DND-41 (cell line): ENCODE measurements at regions not wholly inside any gene's neighbourhood (a gene's known extent, or its start where the extent isn't known, plus 50 kb on each side); places are given as distances from the start of the nearest gene placed in this dataset.

Experiments used
- ATAC-seq: fragments of 200-7000 bp; cut with Tn5 transposase; 3 replicates; pipeline ENCODE4 v1.9.1; 2021; ENCODE audit warnings: low read depth; ENCODE audit not compliant: insufficient read depth
- DNase-seq: peaks from one replicate; pipeline ENCODE4 v3.0.0-alpha.2; 2020
- H2AFZ ChIP-seq: 2 replicates; pipeline ENCODE4 v1.6.0; 2012; ENCODE audit warnings: low read depth, low read length
- H3K27ac ChIP-seq: 2 replicates; pipeline ENCODE4 v1.5.1; 2012; ENCODE audit warnings: low read length, inconsistent platforms
- H3K27me3 ChIP-seq: fragments of 200-600 bp; sonication (generic); 2 replicates; pipeline ENCODE4 v1.6.0; 2012; ENCODE audit warnings: low read length, mild to moderate bottlenecking, inconsistent platforms; ENCODE audit not compliant: insufficient read depth, poor library complexity
- H3K36me3 ChIP-seq: 2 replicates; pipeline ENCODE4 v1.5.1; 2012; ENCODE audit warnings: low read length, inconsistent platforms; ENCODE audit not compliant: insufficient read depth
- H3K4me1 ChIP-seq: 2 replicates; pipeline ENCODE4 v1.5.1; 2012; ENCODE audit warnings: mild to moderate bottlenecking, low read length; ENCODE audit not compliant: insufficient read depth
- H3K4me2 ChIP-seq: 2 replicates; pipeline ENCODE4 v1.6.0; 2012; ENCODE audit warnings: mild to moderate bottlenecking, moderate library complexity, low read length, inconsistent platforms; ENCODE audit not compliant: insufficient read depth
- H3K4me3 ChIP-seq, 2 experiments: fragments of 200-600 bp in 1 of 2; shearing (Covaris generic) in 1 of 2; 2 replicates each; pipeline ENCODE4 v1.5.1; 2012 to 2016; ENCODE audit warnings: inconsistent platforms in 2 of 2, low read length in 2 of 2, mild to moderate bottlenecking in 2 of 2, low read depth in 1 of 2, moderate library complexity in 1 of 2
- H3K79me2 ChIP-seq: 2 replicates; pipeline ENCODE4 v1.6.0; 2012; ENCODE audit warnings: low read length, inconsistent platforms; ENCODE audit not compliant: insufficient read depth
- H3K9ac ChIP-seq: 2 replicates; pipeline ENCODE4 v1.6.0; 2012; ENCODE audit warnings: low read depth, mild to moderate bottlenecking, inconsistent platforms, low read length, moderate library complexity
- H3K9me3 ChIP-seq: 2 replicates; pipeline ENCODE4 v1.5.1; 2012; ENCODE audit warnings: low read length, moderate library complexity, mild to moderate bottlenecking, inconsistent platforms; ENCODE audit not compliant: insufficient read depth, severe bottlenecking
- H4K20me1 ChIP-seq: 2 replicates; pipeline ENCODE4 v1.6.0; 2012; ENCODE audit warnings: low read length; ENCODE audit not compliant: insufficient read depth
- EZH2 ChIP-seq: IDR thresholded peaks from 3 replicates; pipeline ENCODE4 v1.6.1; 2012; ENCODE audit warnings: borderline replicate concordance, low read depth, mild to moderate bottlenecking, moderate library complexity, low read length, inconsistent platforms; ENCODE audit not compliant: severe bottlenecking
- TF ChIP-seq, protein P1 (sequence below): IDR thresholded peaks from 2 replicates; pipeline ENCODE4 v1.5.1; 2012; ENCODE audit warnings: borderline replicate concordance, low read length, moderate library complexity, mild to moderate bottlenecking; ENCODE audit not compliant: poor library complexity, severe bottlenecking; ENCODE audit errors: extremely low read depth

GRCh38 chr14:48693793-48694192, 892.4 kb downstream of the RPS29 start:
- no peaks in the 10 kb centered on the region for H3K9me3 ChIP-seq
- H3K9ac ChIP-seq: no peak overlapping the region
- no peaks in the 10 kb centered on the region for H4K20me1 ChIP-seq
- ATAC-seq: no peak
- no peak for TF ChIP-seq EZH2
- TF ChIP-seq, protein P1, sequence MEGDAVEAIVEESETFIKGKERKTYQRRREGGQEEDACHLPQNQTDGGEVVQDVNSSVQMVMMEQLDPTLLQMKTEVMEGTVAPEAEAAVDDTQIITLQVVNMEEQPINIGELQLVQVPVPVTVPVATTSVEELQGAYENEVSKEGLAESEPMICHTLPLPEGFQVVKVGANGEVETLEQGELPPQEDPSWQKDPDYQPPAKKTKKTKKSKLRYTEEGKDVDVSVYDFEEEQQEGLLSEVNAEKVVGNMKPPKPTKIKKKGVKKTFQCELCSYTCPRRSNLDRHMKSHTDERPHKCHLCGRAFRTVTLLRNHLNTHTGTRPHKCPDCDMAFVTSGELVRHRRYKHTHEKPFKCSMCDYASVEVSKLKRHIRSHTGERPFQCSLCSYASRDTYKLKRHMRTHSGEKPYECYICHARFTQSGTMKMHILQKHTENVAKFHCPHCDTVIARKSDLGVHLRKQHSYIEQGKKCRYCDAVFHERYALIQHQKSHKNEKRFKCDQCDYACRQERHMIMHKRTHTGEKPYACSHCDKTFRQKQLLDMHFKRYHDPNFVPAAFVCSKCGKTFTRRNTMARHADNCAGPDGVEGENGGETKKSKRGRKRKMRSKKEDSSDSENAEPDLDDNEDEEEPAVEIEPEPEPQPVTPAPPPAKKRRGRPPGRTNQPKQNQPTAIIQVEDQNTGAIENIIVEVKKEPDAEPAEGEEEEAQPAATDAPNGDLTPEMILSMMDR: no peak
- no peak for DNase-seq
- no peak overlapping the region for H3K4me2 ChIP-seq
- H3K79me2 ChIP-seq: no peaks in the 10 kb centered on the region
- no peaks in the 10 kb centered on the region for H3K4me1 ChIP-seq
- H3K27ac ChIP-seq: no peak overlapping the region
- H3K4me3 ChIP-seq: no peak overlapping the region
- H3K36me3 ChIP-seq: no peaks in the 10 kb centered on the region
- no peaks in the 10 kb centered on the region for H3K27me3 ChIP-seq
- H2AFZ ChIP-seq: no peak overlapping the region

- Histone ChIP-seq H3K27ac (no peak overlapping the region), H3K36me3 (no peaks in the 10 kb centered on the region), H3K4me3 (no peak overlapping the region), H3K4me2 (no peak overlapping the region), H4K20me1 (no peaks in the 10 kb centered on the region), H3K79me2 (no peaks in the 10 kb centered on the region), H3K9ac (no peak overlapping the region), H2AFZ (no peak overlapping the region), H3K27me3 (no peaks in the 10 kb centered on the region), H3K9me3 (no peaks in the 10 kb centered on the region), H3K4me1 (no peaks in the 10 kb centered on the region)
- no peak for TF ChIP-seq EZH2
- ATAC-seq (no peak), DNase-seq (no peak)
These were observed 895.8 kb downstream of the RPS29 start for GRCh38 chr14:48690349-48690748.

- ATAC-seq: no peak
- H3K79me2 ChIP-seq: no peaks in the 10 kb centered on the region
These were observed 899.5 kb downstream of the RPS29 start for GRCh38 chr14:48686650-48687049.

GRCh38 chr14:48672506-48672905, 913.7 kb downstream of the RPS29 start:
- no peak overlapping the region for H2AFZ ChIP-seq

More at GRCh38 chr14:48686650-48687049, 899.5 kb downstream of the RPS29 start:
- Histone ChIP-seq H3K27ac (no peak overlapping the region), H3K9me3 (no peaks in the 10 kb centered on the region), H3K4me2 (no peak overlapping the region), H3K9ac (no peak overlapping the region), H4K20me1 (no peaks in the 10 kb centered on the region), H2AFZ (no peak overlapping the region), H3K27me3 (no peaks in the 10 kb centered on the region), H3K36me3 (no peaks in the 10 kb centered on the region), H3K4me1 (no peaks in the 10 kb centered on the region), H3K4me3 (no peak overlapping the region)
- DNase-seq: no peak
- TF ChIP-seq EZH2: no peak
- TF ChIP-seq, protein P1: no peak

More at GRCh38 chr14:48672506-48672905, 913.7 kb downstream of the RPS29 start:
- no peaks in the 10 kb centered on the region for H3K4me1 ChIP-seq
- no peaks in the 10 kb centered on the region for H3K36me3 ChIP-seq
- H3K4me2 ChIP-seq: no peak overlapping the region
- ATAC-seq: no peak
- TF ChIP-seq EZH2: no peak
- H3K27ac ChIP-seq: no peak overlapping the region
- H3K9me3 ChIP-seq: no peaks in the 10 kb centered on the region
- no peaks in the 10 kb centered on the region for H3K79me2 ChIP-seq
- DNase-seq: no peak
- no peaks in the 10 kb centered on the region for H3K27me3 ChIP-seq
- H4K20me1 ChIP-seq: no peaks in the 10 kb centered on the region
- no peak overlapping the region for H3K4me3 ChIP-seq
- H3K9ac ChIP-seq: no peak overlapping the region
